ENCODE measurements at regions not wholly inside any gene's neighbourhood (a gene's known extent, or its start where the extent isn't known, plus 50 kb on each side); places are given as distances from the start of the nearest gene placed in this dataset.

DNA sequence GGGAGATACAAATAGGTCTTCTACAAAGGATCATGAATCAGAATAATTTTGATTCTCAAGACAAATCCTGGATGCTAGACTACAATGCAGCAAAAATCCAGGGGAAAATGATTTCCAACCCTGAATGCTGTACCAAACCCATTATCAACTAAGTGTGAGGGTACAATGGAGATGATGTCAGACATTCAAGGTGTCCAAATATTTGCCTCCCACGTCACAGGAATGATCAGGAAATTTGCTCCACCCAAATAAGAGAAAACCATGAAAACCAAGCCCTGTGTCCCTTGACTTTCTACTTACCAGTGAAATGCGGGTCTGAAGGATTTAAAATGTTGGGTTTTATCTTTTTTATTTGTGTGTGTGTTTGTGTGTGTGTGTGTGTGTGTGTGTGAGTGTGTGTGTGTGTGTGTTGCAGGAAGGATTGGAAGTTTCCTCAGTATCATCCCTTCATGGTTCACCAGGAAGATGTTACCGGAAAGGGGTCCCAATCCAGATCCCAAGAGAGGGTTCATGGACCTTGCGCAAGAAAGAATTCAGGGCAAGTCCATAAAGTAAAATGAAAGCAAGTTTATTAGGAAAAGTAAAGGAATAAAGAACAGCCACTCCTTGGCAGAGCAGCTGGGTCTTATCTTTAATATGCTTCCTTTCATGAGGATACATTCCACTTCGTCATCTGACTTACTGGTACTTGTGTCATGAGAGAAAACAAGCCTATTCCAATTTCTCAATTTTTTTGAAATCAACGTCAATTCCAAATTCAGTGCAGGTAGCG, 61.1 kb upstream of the ID2 start:
- no peak overlapping the region for H3K4me3 ChIP-seq (ENCODE audit: low read depth, low read length)
- POLR2A ChIA-PET = no interaction called here
- Mint-ChIP-seq H3K9me3 (ENCODE audit: unreplicated experiment) (peaks cover 12% of the 10 kb centered on the region), H3K36me3 (ENCODE audit: insufficient read depth, unreplicated experiment) (no peaks in the 10 kb centered on the region), H3K27me3 (ENCODE audit: insufficient read depth, unreplicated experiment) (no peaks in the 10 kb centered on the region), H3K4me3 (ENCODE audit: unreplicated experiment) (no peak overlapping the region), H3K4me1 (ENCODE audit: low read depth, unreplicated experiment) (peaks cover 54% of the 10 kb centered on the region), H3K27ac (ENCODE audit: unreplicated experiment) (no peak overlapping the region)
- peaks cover 48% of the 10 kb centered on the region for H3K4me1 ChIP-seq
- intact Hi-C loops (cut with micrococcal nuclease; ENCODE audit: unreplicated experiment) = loop anchor here (10.0 kb wide), 1 partner anchor 496 kb away; no protein-coding TSS in a partner anchor
- DNase-seq = peak in 1 of 2 experiments; percentile 1
- no peaks in the 10 kb centered on the region for H3K9me3 ChIP-seq
- H3K36me3 ChIP-seq (ENCODE audit: control insufficient read depth, insufficient read depth, low read length) = no peaks in the 10 kb centered on the region
- TF ChIP-seq, protein P1, sequence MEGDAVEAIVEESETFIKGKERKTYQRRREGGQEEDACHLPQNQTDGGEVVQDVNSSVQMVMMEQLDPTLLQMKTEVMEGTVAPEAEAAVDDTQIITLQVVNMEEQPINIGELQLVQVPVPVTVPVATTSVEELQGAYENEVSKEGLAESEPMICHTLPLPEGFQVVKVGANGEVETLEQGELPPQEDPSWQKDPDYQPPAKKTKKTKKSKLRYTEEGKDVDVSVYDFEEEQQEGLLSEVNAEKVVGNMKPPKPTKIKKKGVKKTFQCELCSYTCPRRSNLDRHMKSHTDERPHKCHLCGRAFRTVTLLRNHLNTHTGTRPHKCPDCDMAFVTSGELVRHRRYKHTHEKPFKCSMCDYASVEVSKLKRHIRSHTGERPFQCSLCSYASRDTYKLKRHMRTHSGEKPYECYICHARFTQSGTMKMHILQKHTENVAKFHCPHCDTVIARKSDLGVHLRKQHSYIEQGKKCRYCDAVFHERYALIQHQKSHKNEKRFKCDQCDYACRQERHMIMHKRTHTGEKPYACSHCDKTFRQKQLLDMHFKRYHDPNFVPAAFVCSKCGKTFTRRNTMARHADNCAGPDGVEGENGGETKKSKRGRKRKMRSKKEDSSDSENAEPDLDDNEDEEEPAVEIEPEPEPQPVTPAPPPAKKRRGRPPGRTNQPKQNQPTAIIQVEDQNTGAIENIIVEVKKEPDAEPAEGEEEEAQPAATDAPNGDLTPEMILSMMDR (IDR thresholded peaks at IDR 0.05; ENCODE audit: insufficient read depth in 1 of 2, low read depth in 1 of 2, low read length in 1 of 2, severe bottlenecking in 1 of 2, unreplicated experiment in 1 of 2) = no peak
- H3K27me3 ChIP-seq (replicated peaks; ENCODE audit: control insufficient read depth, insufficient read depth, low read length) = no peaks in the 10 kb centered on the region
- CTCF ChIA-PET = no interaction called here
- no TSS peak for BruUV-seq (replicated peaks)

DNA sequence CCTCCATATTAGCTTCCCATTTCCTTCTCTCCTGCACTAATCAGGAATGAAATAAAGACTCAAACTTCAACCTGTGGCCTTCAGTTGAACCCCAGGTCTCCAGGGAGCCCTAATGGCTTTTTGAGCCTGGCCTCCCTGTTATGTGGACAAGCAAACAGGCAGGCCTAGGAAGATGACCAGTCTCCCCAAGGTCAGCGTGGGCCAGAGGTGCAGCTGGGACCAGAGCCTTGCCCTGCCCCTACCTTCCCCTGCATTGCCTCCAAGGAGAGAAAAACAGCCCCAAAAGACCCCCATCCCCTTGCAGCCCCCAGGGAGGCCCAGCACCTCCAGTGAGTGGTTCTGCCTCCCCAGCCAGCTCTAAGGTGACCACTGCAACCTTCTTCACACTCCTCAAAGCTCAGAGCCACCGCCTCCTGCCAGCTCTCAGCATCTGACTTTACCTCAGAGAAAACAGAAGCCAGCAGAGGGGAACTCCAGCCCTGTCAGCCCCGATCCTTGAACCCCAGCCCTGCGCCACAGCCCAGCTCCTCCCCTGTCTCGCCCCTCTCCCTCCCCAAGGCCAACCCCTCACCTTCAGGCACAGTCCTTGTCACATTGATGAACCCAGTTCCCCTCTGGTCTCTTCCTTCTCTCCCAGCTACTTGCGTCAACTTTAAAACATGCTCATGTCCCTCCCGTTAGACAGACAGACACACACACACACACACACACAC, 59.5 kb upstream of the ID2 start:
- CTCF ChIA-PET = interaction anchor here (0.6 to 0.8 kb wide), 2 partner anchors 82 to 165 kb away, joined by 3 read pairs; no protein-coding TSS in a partner anchor
- TF ChIP-seq, protein P1 (IDR thresholded peaks at IDR 0.05; ENCODE audit: insufficient read depth in 1 of 2, low read depth in 1 of 2, low read length in 1 of 2, severe bottlenecking in 1 of 2, unreplicated experiment in 1 of 2) = no peak
- no peaks in the 10 kb centered on the region for H3K36me3 Mint-ChIP-seq (ENCODE audit: insufficient read depth, unreplicated experiment)
- H3K4me1 ChIP-seq = peaks cover 64% of the 10 kb centered on the region
- peak in 1 of 2 experiments; percentile 33 for DNase-seq
- POLR2A ChIA-PET = interaction anchor here (1.4 kb wide), 1 partner anchor 59 kb away, joined by 13 read pairs; the partner anchor contains the start of gene ID2
- H3K36me3 ChIP-seq (ENCODE audit: control insufficient read depth, insufficient read depth, low read length) = no peaks in the 10 kb centered on the region
- H3K9me3 Mint-ChIP-seq (ENCODE audit: unreplicated experiment) = peaks cover 12% of the 10 kb centered on the region
- no peaks in the 10 kb centered on the region for H3K9me3 ChIP-seq
- no peak overlapping the region for H3K4me3 ChIP-seq (ENCODE audit: low read depth, low read length)
- H3K4me3 Mint-ChIP-seq (ENCODE audit: unreplicated experiment) = no peak overlapping the region
- BruUV-seq (replicated peaks) = no TSS peak
- H3K27me3 Mint-ChIP-seq (ENCODE audit: insufficient read depth, unreplicated experiment) = no peaks in the 10 kb centered on the region
- H3K4me1 Mint-ChIP-seq (ENCODE audit: low read depth, unreplicated experiment) = peaks cover 57% of the 10 kb centered on the region
- H3K27me3 ChIP-seq (replicated peaks; ENCODE audit: control insufficient read depth, insufficient read depth, low read length) = no peaks in the 10 kb centered on the region
- peak overlapping the region; percentile 31 for H3K27ac Mint-ChIP-seq (ENCODE audit: unreplicated experiment)
- intact Hi-C loops (cut with micrococcal nuclease; ENCODE audit: unreplicated experiment) = loop anchor here (10.0 kb wide), 1 partner anchor 498 kb away; no protein-coding TSS in a partner anchor

DNA sequence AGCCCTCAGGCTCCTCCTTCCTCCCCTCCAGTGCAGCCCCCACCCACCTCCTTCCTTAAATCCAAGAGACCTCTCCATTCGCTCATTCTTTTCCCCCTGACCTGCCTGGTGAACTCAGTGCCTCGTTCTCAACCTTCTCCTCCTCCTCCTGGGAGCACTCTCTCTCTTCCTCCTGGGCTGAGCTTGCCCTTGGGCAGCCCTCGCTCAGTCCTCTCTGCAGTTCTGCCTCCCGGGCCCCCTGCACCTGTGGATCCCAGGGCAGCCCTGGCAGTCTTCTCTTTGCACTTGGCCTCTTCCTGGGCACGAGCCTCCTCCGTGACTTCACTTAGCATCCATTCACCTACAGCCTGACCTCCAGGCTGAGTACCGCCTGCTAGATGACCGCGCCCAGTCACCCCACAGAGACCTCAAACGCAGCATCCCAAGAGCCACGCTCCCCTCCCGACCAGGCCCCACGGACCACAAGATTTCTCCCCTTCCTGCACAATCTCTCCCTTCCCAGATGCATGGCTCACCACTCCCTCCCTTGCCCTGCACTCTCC, 58.9 kb upstream of the ID2 start:
- H3K27ac Mint-ChIP-seq (ENCODE audit: unreplicated experiment) = peak overlapping the region; percentile 31
- no peaks in the 10 kb centered on the region for H3K36me3 ChIP-seq (ENCODE audit: control insufficient read depth, insufficient read depth, low read length)
- H3K9me3 ChIP-seq = no peaks in the 10 kb centered on the region
- H3K27me3 Mint-ChIP-seq (ENCODE audit: insufficient read depth, unreplicated experiment) = no peaks in the 10 kb centered on the region
- no peak overlapping the region for H3K4me3 Mint-ChIP-seq (ENCODE audit: unreplicated experiment)
- H3K4me1 ChIP-seq = peaks cover 70% of the 10 kb centered on the region
- no peaks in the 10 kb centered on the region for H3K36me3 Mint-ChIP-seq (ENCODE audit: insufficient read depth, unreplicated experiment)
- H3K4me3 ChIP-seq (ENCODE audit: low read depth, low read length) = no peak overlapping the region
- H3K27me3 ChIP-seq (replicated peaks; ENCODE audit: control insufficient read depth, insufficient read depth, low read length) = no peaks in the 10 kb centered on the region
- peaks cover 12% of the 10 kb centered on the region for H3K9me3 Mint-ChIP-seq (ENCODE audit: unreplicated experiment)
- peaks cover 54% of the 10 kb centered on the region for H3K4me1 Mint-ChIP-seq (ENCODE audit: low read depth, unreplicated experiment)
- POLR2A ChIA-PET = interaction anchor here (1.4 kb wide), 1 partner anchor 59 kb away, joined by 13 read pairs; the partner anchor contains the start of gene ID2
- intact Hi-C loops (cut with micrococcal nuclease; ENCODE audit: unreplicated experiment) = loop anchor here (10.0 kb wide), 1 partner anchor 498 kb away; no protein-coding TSS in a partner anchor
- DNase-seq = peak in 1 of 2 experiments; percentile 25
- CTCF ChIA-PET = interaction anchor here (0.6 kb wide), 1 partner anchor 165 kb away, joined by 3 read pairs; no protein-coding TSS in a partner anchor
- TF ChIP-seq, protein P1 (IDR thresholded peaks at IDR 0.05; ENCODE audit: insufficient read depth in 1 of 2, low read depth in 1 of 2, low read length in 1 of 2, severe bottlenecking in 1 of 2, unreplicated experiment in 1 of 2) = no peak
- no TSS peak for BruUV-seq (replicated peaks)

All from Caco-2 (cell line).